OCI-LY1 (cell line): ENCODE measurements at regions not wholly inside any gene's neighbourhood (a gene's known extent, or its start where the extent isn't known, plus 50 kb on each side); places are given as distances from the start of the nearest gene placed in this dataset.

Experiments
- EZH2 ChIP-seq: fragments of 200-600 bp; sonication (generic), shearing (Covaris generic); IDR thresholded peaks from 2 replicates; pipeline ENCODE4 v1.8.0; 2017; ENCODE audit warnings: borderline replicate concordance, mixed run types, mild to moderate bottlenecking, antibody characterized with exemption, low read length, moderate library complexity, mixed read lengths
- TF ChIP-seq, protein P1 (sequence below): fragments of 200-600 bp; sonication (generic), shearing (Covaris generic); IDR thresholded peaks from 2 replicates; pipeline ENCODE4 v1.5.1; 2017; ENCODE audit warnings: mild to moderate bottlenecking, antibody characterized with exemption, low read length, moderate library complexity, mixed read lengths

DNA sequence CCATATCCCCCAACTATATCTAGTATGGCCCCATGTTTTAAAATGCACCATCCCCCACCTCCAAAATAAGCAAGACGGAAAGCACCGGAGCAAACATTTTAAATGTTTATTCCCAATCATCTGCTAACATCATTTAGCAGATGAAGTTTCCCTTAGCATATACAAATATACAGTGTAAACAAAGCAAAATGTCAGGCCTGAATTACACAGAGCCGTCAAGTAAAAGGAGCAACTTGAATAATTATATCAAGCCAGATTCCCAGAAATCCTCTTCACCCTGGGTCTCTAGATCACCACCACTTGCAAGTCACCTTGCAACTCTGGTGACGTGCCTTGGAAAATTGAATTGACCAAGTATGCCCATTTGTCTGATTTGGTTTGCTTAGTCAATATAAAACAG, 91.6 kb upstream of the COL1A2 start:
- TF ChIP-seq, protein P1, sequence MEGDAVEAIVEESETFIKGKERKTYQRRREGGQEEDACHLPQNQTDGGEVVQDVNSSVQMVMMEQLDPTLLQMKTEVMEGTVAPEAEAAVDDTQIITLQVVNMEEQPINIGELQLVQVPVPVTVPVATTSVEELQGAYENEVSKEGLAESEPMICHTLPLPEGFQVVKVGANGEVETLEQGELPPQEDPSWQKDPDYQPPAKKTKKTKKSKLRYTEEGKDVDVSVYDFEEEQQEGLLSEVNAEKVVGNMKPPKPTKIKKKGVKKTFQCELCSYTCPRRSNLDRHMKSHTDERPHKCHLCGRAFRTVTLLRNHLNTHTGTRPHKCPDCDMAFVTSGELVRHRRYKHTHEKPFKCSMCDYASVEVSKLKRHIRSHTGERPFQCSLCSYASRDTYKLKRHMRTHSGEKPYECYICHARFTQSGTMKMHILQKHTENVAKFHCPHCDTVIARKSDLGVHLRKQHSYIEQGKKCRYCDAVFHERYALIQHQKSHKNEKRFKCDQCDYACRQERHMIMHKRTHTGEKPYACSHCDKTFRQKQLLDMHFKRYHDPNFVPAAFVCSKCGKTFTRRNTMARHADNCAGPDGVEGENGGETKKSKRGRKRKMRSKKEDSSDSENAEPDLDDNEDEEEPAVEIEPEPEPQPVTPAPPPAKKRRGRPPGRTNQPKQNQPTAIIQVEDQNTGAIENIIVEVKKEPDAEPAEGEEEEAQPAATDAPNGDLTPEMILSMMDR = no peak
- TF ChIP-seq EZH2 = no peak
